Fibroblast of skin of back (primary cell): ENCODE measurements at regions not wholly inside any gene's neighbourhood (a gene's known extent, or its start where the extent isn't known, plus 50 kb on each side); places are given as distances from the start of the nearest gene placed in this dataset.
A peak's percentile ranks its signal among the peaks of the same experiment; 100 is the strongest.
"Not testable (repeated sequence)": the region's sequence is repeated elsewhere in the genome, so short reads cannot be mapped to it uniquely, and the experiment has no call there.

Source experiments
- DNase-seq: peaks from one replicate; pipeline ENCODE4 v3.0.0-alpha.2; 2013

GRCh38 chr3:150328654-150329040 lies 79.5 kb upstream of the TSC22D2 start:
- DNase-seq = no peak

GRCh38 chr3:150327678-150328653 lies 80.1 kb upstream of the TSC22D2 start:
- no peak for DNase-seq

- no peak for DNase-seq
Observed at GRCh38 chr3:150324788-150325187, 83.3 kb upstream of the TSC22D2 start.

- DNase-seq = no peak
Observed at GRCh38 chr3:150324245-150324644, 83.9 kb upstream of the TSC22D2 start.

GRCh38 chr3:150323770-150324169 lies 84.3 kb upstream of the TSC22D2 start:
- DNase-seq = no peak

- DNase-seq = not testable (repeated sequence)
Observed at GRCh38 chr3:150323091-150323490, 85.0 kb upstream of the TSC22D2 start.

GRCh38 chr3:150320971-150321370 lies 87.1 kb upstream of the TSC22D2 start:
- not testable (repeated sequence) for DNase-seq

- DNase-seq = peak; percentile 96
Observed at GRCh38 chr3:150319900-150320299, 88.2 kb upstream of the TSC22D2 start.

- no peak for DNase-seq
Observed at GRCh38 chr3:150317469-150317868, 90.6 kb upstream of the TSC22D2 start.

- DNase-seq = no peak
Observed at GRCh38 chr3:150315721-150316120, 92.4 kb upstream of the TSC22D2 start.

- DNase-seq = no peak
Observed at GRCh38 chr3:150314248-150315004, 93.7 kb upstream of the TSC22D2 start.

GRCh38 chr3:150312018-150312657 lies 96.0 kb upstream of the TSC22D2 start:
- no peak for DNase-seq

GRCh38 chr3:150311156-150311555 lies 96.9 kb upstream of the TSC22D2 start:
- no peak for DNase-seq

- DNase-seq = peak; percentile 85
Observed at GRCh38 chr3:150309557-150309956, 98.5 kb upstream of the TSC22D2 start.

- no peak for DNase-seq
Observed at GRCh38 chr3:150309257-150309542, 98.9 kb upstream of the TSC22D2 start.

- DNase-seq = peak; percentile 34
Observed at GRCh38 chr3:150308481-150309256, 99.4 kb upstream of the TSC22D2 start.

GRCh38 chr3:150308037-150308319 lies 100.1 kb upstream of the TSC22D2 start:
- no peak for DNase-seq

- DNase-seq = no peak
Observed at GRCh38 chr3:150307311-150308036, 100.6 kb upstream of the TSC22D2 start.

GRCh38 chr3:150306906-150307305 lies 101.2 kb upstream of the TSC22D2 start:
- DNase-seq = no peak

- DNase-seq = no peak
Observed at GRCh38 chr3:150306083-150306482, 102.0 kb upstream of the TSC22D2 start.

GRCh38 chr3:150303768-150304167 lies 104.3 kb upstream of the TSC22D2 start:
- DNase-seq = no peak

- DNase-seq = no peak
Observed at GRCh38 chr3:150302246-150302645, 105.9 kb upstream of the TSC22D2 start.
